IMR-90 (cell line): ENCODE measurements at regions not wholly inside any gene's neighbourhood (a gene's known extent, or its start where the extent isn't known, plus 50 kb on each side); places are given as distances from the start of the nearest gene placed in this dataset.

ENCODE experiments used
- FOS ChIP-seq: fragments of 150-350 bp; IDR thresholded peaks from 2 replicates; pipeline ENCODE4 v1.6.1; 2016; ENCODE audit warnings: low read depth, low read length
- MAFK ChIP-seq: IDR thresholded peaks from 2 replicates; pipeline ENCODE4 v1.6.1; 2012; ENCODE audit warnings: low read depth, low read length, improper control_type of control experiment
- MAZ ChIP-seq: IDR thresholded peaks from 2 replicates; pipeline ENCODE4 v1.6.1; 2012; ENCODE audit warnings: low read depth, mild to moderate bottlenecking, low read length, improper control_type of control experiment, moderate library complexity, borderline replicate concordance
- NFE2L2 ChIP-seq: fragments of 150-350 bp; IDR thresholded peaks from 2 replicates; pipeline ENCODE4 v1.6.1; 2016; ENCODE audit warnings: low read depth, mild to moderate bottlenecking, low read length
- RAD21 ChIP-seq: IDR thresholded peaks from 2 replicates; pipeline ENCODE4 v1.6.1; 2012; ENCODE audit warnings: low read length, improper control_type of control experiment
- RCOR1 ChIP-seq: IDR thresholded peaks from 2 replicates; pipeline ENCODE4 v1.6.1; 2012; ENCODE audit warnings: mild to moderate bottlenecking, low read length, improper control_type of control experiment; ENCODE audit not compliant: insufficient replicate concordance
- TF ChIP-seq, protein P1 (sequence below): conservative IDR thresholded peaks from 2 replicates; pipeline ENCODE4 v1.5.1; 2012; ENCODE audit warnings: mild to moderate bottlenecking, low read depth, low read length, improper control_type of control experiment

DNA sequence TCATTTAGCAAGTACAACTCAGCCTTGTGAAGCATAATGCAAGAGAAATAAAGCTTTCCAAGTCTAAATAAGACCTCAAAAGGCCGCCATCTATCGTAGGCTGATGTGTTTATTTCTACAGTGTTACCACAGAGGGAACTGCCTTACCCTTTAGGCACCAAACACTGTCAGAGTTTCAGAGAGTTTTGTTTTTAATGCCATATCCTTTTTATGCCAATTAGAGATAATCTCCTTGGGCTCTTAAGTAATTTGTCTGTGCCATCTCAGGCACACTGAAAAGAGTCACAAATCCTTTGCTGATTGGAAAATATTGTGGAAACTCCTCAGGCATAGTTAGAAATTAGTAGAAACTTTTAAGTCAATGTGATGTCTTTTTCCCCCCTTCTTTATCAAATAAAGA lies 797.1 kb downstream of the SLC4A3 start:
- TF ChIP-seq, protein P1, sequence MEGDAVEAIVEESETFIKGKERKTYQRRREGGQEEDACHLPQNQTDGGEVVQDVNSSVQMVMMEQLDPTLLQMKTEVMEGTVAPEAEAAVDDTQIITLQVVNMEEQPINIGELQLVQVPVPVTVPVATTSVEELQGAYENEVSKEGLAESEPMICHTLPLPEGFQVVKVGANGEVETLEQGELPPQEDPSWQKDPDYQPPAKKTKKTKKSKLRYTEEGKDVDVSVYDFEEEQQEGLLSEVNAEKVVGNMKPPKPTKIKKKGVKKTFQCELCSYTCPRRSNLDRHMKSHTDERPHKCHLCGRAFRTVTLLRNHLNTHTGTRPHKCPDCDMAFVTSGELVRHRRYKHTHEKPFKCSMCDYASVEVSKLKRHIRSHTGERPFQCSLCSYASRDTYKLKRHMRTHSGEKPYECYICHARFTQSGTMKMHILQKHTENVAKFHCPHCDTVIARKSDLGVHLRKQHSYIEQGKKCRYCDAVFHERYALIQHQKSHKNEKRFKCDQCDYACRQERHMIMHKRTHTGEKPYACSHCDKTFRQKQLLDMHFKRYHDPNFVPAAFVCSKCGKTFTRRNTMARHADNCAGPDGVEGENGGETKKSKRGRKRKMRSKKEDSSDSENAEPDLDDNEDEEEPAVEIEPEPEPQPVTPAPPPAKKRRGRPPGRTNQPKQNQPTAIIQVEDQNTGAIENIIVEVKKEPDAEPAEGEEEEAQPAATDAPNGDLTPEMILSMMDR: no peak
- TF ChIP-seq MAZ (no peak), NFE2L2 (no peak), MAFK (no peak), FOS (no peak), RCOR1 (no peak), RAD21 (no peak)
